ENCODE measurements at regions not wholly inside any gene's neighbourhood (a gene's known extent, or its start where the extent isn't known, plus 50 kb on each side); places are given as distances from the start of the nearest gene placed in this dataset.
"Not testable (repeated sequence)": the region's sequence is repeated elsewhere in the genome, so short reads cannot be mapped to it uniquely, and the experiment has no call there.

DNA sequence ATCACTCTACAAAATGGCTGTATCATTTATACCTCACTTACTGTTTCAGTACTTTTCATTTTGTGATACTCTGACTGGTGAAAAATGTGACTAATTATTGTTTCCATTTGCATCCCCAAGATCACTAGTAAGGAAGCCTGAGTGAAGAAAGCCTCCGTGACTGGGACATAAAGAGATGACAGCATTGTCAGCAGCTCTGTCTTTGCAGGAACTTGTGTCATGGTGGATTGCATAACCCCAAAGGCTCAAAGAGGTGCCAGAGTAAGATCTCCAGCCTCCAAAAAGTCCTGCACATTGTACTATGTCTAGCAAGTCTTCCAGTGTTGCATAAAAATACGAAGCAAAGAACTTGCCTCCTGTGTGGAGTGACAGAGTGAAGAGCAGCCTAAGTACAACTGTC lies 187.5 kb upstream of the CRIM1 start:
- no peak for DNase-seq (ENCODE audit: low read depth in 2 of 2)

DNA sequence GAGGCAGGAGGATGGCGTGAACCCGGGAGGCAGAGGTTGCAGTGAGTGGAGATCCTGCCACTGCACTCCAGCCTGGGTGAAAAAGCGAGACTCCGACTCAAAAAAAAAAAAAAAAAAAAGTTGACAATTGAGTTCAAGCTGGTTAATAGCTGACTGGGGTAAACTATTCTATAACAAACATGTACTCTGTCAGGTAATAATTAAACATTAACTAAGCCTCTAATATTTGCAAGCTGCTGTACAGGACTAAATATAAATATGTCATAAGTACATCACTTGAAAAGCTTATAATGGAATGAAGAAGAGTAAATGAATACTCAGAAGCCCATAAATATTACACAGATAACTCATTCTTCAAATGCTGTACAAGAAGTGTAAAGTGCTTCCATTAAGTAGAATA lies 190.4 kb upstream of the CRIM1 start:
- DNase-seq (ENCODE audit: low read depth in 2 of 2): no peak

- no peak for DNase-seq (ENCODE audit: low read depth in 2 of 2)
Measured at GRCh38 chr2:36163520-36164254, 191.9 kb upstream of the CRIM1 start.

DNA sequence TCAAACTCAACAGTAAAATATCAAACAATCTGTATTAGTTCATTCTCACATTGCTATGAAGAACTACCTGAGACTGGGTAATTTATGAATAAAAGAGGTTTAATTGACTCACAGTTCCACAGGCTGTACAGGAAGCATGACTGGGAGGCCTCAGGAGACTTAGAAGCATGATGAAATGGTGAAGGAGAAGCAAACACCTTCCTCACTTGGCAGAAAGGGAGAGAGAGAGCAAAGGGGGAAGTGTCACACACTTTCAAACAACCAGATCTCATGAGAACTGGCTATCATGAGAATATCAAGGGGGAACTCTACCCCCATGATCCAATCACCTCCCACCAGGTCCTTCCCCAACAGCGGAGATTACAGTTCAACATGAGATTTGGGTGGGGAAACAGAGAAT lies 198.5 kb upstream of the CRIM1 start:
- DNase-seq (ENCODE audit: low read depth in 2 of 2): not testable (repeated sequence)

GRCh38 chr2:36147670-36148390 lies 207.7 kb upstream of the CRIM1 start:
- DNase-seq (ENCODE audit: low read depth in 2 of 2): no peak

DNA sequence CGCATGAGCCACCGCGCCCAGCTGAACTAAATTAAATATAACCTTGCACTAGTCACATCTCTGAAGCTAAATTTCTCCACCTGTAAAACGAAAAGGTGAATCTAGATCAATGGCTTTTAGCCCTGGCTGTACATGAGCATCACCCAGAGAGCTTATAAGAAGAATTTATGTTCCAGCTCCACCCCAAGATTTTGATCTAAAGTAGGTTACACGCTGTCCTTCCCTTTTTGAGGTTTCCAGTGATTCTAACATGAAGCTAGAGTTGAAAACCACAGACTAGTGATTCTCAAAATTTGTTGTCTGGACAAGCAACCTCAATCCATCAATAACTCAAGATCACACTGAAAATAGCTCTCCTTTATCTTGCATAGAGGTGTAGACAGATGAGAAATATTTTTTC lies 208.8 kb upstream of the CRIM1 start:
- no peak for DNase-seq (ENCODE audit: low read depth in 2 of 2)

- no peak for DNase-seq (ENCODE audit: low read depth in 2 of 2)
Measured at GRCh38 chr2:36140391-36140790, 215.2 kb upstream of the CRIM1 start.

- no peak for DNase-seq (ENCODE audit: low read depth in 2 of 2)
Measured at GRCh38 chr2:36137612-36138011, 218.0 kb upstream of the CRIM1 start.

DNA sequence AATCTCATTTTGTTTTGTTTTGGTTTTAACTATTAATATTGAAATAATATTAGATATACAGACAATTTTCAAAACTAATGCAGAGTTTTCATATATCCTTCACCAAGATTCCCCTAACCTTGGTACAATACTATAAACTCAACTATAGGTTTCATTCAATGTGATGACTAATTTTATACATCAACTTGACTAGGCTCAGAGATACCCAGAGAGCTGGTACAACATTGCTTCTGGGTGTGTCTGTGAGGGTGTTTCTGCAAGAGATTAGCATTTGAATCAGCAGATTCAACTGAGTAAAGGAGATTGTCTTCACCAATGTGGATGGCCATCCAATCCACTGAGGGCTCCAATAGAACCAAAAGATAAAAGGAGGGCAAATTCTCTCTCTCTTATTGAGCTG lies 221.3 kb upstream of the CRIM1 start:
- no peak for DNase-seq (ENCODE audit: low read depth in 2 of 2)

- DNase-seq (ENCODE audit: low read depth in 2 of 2): no peak
Measured at GRCh38 chr2:36128359-36128758, 227.2 kb upstream of the CRIM1 start.

- no peak for DNase-seq (ENCODE audit: low read depth in 2 of 2)
Measured at GRCh38 chr2:36125702-36126101, 229.9 kb upstream of the CRIM1 start.

DNA sequence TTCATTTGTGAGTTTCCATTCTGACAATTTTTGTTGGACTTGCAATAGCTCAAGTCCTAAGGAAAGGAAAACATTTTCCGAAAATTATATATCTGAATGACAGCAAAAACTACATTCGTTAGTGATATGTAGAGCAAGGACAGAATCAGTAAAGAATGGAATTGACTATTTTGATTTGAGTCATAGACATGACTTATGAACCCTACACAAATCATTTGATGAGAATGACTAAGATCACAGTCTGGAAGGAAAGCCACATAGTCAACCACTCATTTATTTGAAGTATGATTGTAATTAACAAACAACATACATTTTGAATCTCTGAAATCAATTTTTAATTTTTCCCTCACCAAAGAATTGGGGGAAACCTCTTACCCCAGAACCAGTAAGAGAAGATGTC lies 231.6 kb upstream of the CRIM1 start:
- no peak for DNase-seq (ENCODE audit: low read depth in 2 of 2)

GRCh38 chr2:36097022-36097421 lies 258.6 kb upstream of the CRIM1 start:
- no peak for DNase-seq (ENCODE audit: low read depth in 2 of 2)

GRCh38 chr2:36091844-36092741 lies 263.5 kb upstream of the CRIM1 start:
- not testable (repeated sequence) for DNase-seq (ENCODE audit: low read depth in 2 of 2)

DNA sequence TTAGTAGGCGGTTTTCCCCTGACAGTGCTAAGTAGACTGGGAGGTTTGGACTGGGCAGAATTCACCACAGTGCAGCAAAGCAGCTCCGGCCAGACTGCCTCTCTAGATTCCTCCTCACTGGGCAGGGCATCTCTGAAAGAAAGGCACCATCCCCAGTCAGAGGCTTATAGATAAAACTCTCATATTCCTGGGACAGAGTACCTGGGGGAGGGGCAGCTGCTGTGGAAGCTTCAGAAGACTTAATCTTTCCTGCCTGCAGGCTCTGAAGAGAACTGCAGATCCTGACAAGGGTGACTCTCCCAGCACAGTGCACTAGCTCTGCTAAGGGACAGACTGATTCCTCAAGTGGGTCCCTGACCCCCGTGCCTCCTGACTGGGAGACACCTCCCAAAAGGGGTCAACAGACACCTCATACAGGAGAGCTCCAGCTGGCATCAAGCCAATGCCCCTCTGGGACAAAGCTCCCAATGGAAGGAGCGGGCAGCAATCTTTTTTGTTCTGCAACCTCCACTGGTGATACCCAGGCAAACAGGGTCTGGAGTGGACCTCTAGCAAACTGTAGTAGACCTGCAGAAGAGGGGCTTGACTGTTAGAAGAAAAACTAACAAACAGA lies 266.8 kb upstream of the CRIM1 start:
- DNase-seq (ENCODE audit: low read depth in 2 of 2): no peak

- no peak for DNase-seq (ENCODE audit: low read depth in 2 of 2)
Measured at GRCh38 chr2:36087344-36087743, 268.2 kb upstream of the CRIM1 start.

DNA sequence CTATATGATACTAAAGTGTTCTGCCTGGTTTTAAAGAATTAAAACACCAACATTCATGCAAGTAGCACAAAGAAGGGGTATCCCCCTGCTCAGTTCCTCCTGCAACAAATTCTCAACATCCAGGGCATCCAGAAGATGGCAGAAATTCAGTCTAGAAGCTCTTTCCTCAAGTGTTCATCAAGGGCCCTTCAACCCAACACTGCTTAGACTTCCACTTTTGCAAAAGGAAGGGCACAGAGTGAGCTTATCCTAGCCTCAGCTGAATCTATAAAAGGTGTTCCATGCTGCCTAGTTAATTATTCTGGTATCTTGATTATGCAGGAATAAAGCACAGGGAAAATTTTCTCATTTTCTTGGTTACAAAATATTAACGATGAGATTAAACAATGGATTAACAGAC lies 275.8 kb upstream of the CRIM1 start:
- DNase-seq (ENCODE audit: low read depth in 2 of 2): no peak

DNA sequence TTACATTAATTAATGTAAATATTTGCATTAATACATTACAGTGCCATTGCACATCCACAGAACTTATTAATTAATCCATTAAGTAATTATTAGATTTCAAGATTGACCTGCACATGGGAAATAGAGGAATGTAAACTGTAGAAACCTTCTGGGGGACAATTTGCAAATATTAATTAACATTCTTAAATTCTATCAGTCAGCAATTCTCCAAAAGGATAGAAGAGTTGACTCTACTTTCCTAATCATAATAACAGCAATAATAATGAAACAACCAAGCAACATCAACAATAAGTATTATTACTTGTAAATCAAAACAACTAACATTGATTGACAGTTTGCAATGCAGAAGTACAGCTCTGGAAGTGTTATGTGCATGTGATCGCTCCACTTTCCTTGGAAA lies 281.6 kb upstream of the CRIM1 start:
- DNase-seq (ENCODE audit: low read depth in 2 of 2): no peak

GRCh38 chr2:36071698-36072097 lies 283.9 kb upstream of the CRIM1 start:
- DNase-seq (ENCODE audit: low read depth in 2 of 2): no peak

DNA sequence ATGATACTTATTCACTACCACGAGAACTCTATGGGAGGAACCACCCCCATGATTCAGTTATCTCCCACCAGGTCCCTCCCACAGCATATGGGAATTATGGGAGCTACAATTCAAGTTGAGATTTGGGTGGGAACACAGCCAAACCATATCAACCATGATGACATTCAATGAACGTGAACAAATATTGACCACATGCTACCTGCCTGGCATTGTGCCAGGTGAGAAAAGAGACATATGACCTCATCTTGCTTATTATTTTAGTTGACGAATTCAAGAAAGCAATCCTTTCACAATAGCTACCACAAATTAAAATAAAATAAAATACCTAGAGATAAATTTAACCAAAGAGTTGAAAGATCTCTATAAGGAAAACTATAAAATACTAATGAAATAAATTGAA lies 286.5 kb upstream of the CRIM1 start:
- DNase-seq (ENCODE audit: low read depth in 2 of 2): no peak

DNA sequence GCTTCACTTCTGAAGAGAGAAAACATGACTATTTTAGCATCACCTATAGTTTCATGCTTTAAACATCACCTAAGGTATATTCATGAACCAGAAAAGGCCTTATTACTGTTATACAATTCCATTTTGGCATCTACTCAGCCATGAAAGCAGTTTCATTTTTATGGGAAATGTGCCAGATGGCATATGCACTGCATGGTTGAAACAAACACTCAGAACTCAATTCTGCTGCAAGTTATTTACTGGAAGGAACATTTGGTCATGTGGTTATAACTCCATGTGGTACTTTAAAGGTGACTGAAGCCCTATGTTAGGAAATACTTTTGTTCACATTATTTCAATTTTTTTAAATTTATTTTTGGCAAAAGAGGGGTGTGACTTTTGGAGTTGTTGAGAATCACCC lies 287.5 kb upstream of the CRIM1 start:
- DNase-seq (ENCODE audit: low read depth in 2 of 2): no peak

- DNase-seq (ENCODE audit: low read depth in 2 of 2): no peak
Measured at GRCh38 chr2:36060133-36060532, 295.4 kb upstream of the CRIM1 start.

Data from lung microvascular endothelial cell (primary cell).